RWPE2 (cell line): ENCODE measurements at regions not wholly inside any gene's neighbourhood (a gene's known extent, or its start where the extent isn't known, plus 50 kb on each side); places are given as distances from the start of the nearest gene placed in this dataset.
"Not testable (repeated sequence)": the region's sequence is repeated elsewhere in the genome, so short reads cannot be mapped to it uniquely, and the experiment has no call there.

Experiments
- ATAC-seq: fragments of 200-7000 bp; cut with Tn5 transposase; 3 replicates; pipeline ENCODE4 v1.9.1; 2021; ENCODE audit warnings: low read depth
- DNase-seq: peaks from one replicate; pipeline ENCODE4 v3.0.0-alpha.2; 2020; ENCODE audit warnings: low spot score
- H3K27ac ChIP-seq: fragments of 450-650 bp; 2 replicates; pipeline ENCODE4 v1.5.1; 2017; ENCODE audit warnings: mild to moderate bottlenecking; ENCODE audit not compliant: poor library complexity, severe bottlenecking
- H3K27me3 ChIP-seq: fragments of 250-450 bp; sonication (Bioruptor Pico); 2 replicates; pipeline ENCODE4 v1.5.1; 2021; ENCODE audit warnings: mild to moderate bottlenecking, moderate library complexity; ENCODE audit not compliant: insufficient read depth, poor library complexity, severe bottlenecking
- H3K36me3 ChIP-seq: fragments of 250-450 bp; sonication (Bioruptor Pico); 2 replicates; pipeline ENCODE4 v1.5.1; 2020; ENCODE audit warnings: low read depth, mild to moderate bottlenecking, moderate library complexity
- H3K4me1 ChIP-seq: fragments of 250-450 bp; sonication (Bioruptor Pico); 2 replicates; pipeline ENCODE4 v1.5.1; 2021; ENCODE audit warnings: mild to moderate bottlenecking, moderate library complexity; ENCODE audit not compliant: insufficient read depth, poor library complexity, severe bottlenecking
- H3K4me3 ChIP-seq: fragments of 250-450 bp; sonication (Bioruptor Pico); 2 replicates; pipeline ENCODE4 v1.5.1; 2021; ENCODE audit warnings: mild to moderate bottlenecking, moderate library complexity; ENCODE audit not compliant: severe bottlenecking
- H3K9me3 ChIP-seq: fragments of 250-450 bp; sonication (Bioruptor Pico); 2 replicates; pipeline ENCODE4 v1.5.1; 2021; ENCODE audit warnings: mild to moderate bottlenecking, moderate library complexity; ENCODE audit not compliant: severe bottlenecking
- TF ChIP-seq, protein P1 (sequence below): fragments of 450-650 bp; IDR thresholded peaks from one replicate; pipeline ENCODE4 v1.5.1; 2017; ENCODE audit warnings: mild to moderate bottlenecking, moderate library complexity; ENCODE audit not compliant: poor library complexity, severe bottlenecking

- ATAC-seq (no peak), DNase-seq (no peak)
- Histone ChIP-seq H3K36me3 (no peaks in the 10 kb centered on the region), H3K4me1 (no peaks in the 10 kb centered on the region), H3K27ac (no peak overlapping the region), H3K4me3 (no peak overlapping the region), H3K27me3 (no peaks in the 10 kb centered on the region), H3K9me3 (no peaks in the 10 kb centered on the region)
- TF ChIP-seq, protein P1, sequence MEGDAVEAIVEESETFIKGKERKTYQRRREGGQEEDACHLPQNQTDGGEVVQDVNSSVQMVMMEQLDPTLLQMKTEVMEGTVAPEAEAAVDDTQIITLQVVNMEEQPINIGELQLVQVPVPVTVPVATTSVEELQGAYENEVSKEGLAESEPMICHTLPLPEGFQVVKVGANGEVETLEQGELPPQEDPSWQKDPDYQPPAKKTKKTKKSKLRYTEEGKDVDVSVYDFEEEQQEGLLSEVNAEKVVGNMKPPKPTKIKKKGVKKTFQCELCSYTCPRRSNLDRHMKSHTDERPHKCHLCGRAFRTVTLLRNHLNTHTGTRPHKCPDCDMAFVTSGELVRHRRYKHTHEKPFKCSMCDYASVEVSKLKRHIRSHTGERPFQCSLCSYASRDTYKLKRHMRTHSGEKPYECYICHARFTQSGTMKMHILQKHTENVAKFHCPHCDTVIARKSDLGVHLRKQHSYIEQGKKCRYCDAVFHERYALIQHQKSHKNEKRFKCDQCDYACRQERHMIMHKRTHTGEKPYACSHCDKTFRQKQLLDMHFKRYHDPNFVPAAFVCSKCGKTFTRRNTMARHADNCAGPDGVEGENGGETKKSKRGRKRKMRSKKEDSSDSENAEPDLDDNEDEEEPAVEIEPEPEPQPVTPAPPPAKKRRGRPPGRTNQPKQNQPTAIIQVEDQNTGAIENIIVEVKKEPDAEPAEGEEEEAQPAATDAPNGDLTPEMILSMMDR = no peak
These were observed 436.5 kb downstream of the SMARCA1 start for GRCh38 chrX:129086802-129087201.

DNA sequence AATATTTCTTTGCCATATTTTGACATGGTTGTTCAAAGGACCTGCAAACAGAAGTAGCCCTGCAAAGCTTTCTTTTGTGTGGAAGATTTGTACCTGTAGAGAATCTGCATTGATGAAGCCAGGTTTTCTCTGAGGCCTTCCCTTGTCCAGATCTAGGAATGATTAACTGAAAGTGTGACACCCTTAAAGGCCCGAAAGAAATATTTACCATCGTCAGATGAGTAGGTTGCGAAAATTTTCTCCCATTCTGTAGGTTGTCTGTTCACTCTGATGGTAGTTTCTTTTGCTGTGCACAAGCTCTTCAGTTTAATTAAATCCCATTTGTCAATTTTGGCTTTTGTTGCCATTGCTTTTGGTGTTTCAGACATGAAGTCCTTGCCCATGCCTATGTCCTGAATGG, 439.0 kb downstream of the SMARCA1 start:
- H3K9me3 ChIP-seq, DNase-seq, ATAC-seq, H3K4me1 ChIP-seq, H3K4me3 ChIP-seq, H3K27me3 ChIP-seq, H3K27ac ChIP-seq, H3K36me3 ChIP-seq: not testable (repeated sequence)

GRCh38 chrX:129077424-129078170, 445.7 kb downstream of the SMARCA1 start:
- no peak for ATAC-seq
- Histone ChIP-seq H3K4me1 (no peaks in the 10 kb centered on the region), H3K4me3 (no peak overlapping the region), H3K9me3 (no peaks in the 10 kb centered on the region), H3K36me3 (no peaks in the 10 kb centered on the region), H3K27me3 (no peaks in the 10 kb centered on the region), H3K27ac (no peak overlapping the region)
- TF ChIP-seq, protein P1 = no peak
- no peak for DNase-seq

DNA sequence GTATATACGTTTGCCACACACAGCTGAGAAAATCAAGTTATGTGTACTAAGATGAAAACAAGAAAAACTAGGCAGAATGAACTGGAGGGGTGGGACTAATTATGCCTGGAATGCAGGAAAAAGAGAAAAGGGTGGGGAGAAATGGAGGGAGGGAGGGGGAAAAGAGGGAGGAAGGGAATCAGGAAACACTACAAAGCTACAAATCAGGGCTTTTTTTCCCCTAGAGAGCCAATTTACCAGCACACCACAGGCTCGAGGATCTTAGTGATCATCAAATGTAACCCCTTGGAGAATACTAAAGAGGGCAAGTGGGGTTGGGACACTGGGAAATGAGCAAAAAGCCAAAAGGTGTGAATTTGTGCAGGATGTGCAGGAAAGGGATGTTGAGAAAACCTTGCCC, 451.9 kb downstream of the SMARCA1 start:
- H3K27ac ChIP-seq = no peak overlapping the region
- H3K27me3 ChIP-seq = no peaks in the 10 kb centered on the region
- H3K9me3 ChIP-seq = no peaks in the 10 kb centered on the region
- H3K4me3 ChIP-seq = no peak overlapping the region
- no peaks in the 10 kb centered on the region for H3K4me1 ChIP-seq
- DNase-seq = no peak
- no peaks in the 10 kb centered on the region for H3K36me3 ChIP-seq
- ATAC-seq = no peak
- TF ChIP-seq, protein P1 = no peak

DNA sequence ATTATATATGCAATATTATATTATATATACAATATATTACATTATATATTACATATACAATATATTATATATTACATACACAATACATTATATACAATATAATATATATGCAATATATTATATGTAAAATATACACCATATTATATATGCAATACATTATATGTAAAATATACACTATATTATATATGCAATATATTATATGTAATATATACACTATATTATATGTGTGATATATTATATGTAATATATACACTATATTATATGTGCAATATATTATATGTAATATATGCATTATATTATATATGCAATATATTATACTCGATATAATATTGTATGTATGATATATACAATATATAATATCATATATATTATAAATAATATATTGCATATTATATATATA, 457.4 kb downstream of the SMARCA1 start:
- no peaks in the 10 kb centered on the region for H3K27me3 ChIP-seq

More for the DNA sequence above, 457.4 kb downstream of the SMARCA1 start:
- no peak overlapping the region for H3K4me3 ChIP-seq
- H3K9me3 ChIP-seq = no peaks in the 10 kb centered on the region
- no peaks in the 10 kb centered on the region for H3K36me3 ChIP-seq
- ATAC-seq (no peak), DNase-seq (no peak)
- no peaks in the 10 kb centered on the region for H3K4me1 ChIP-seq
- no peak overlapping the region for H3K27ac ChIP-seq
- TF ChIP-seq, protein P1 = no peak
